Ishikawa (cell line): ENCODE measurements at regions not wholly inside any gene's neighbourhood (a gene's known extent, or its start where the extent isn't known, plus 50 kb on each side); places are given as distances from the start of the nearest gene placed in this dataset.

Source experiments
- EP300 ChIP-seq: IDR thresholded peaks from 2 replicates; pipeline ENCODE4 v1.6.1; 2012; ENCODE audit warnings: borderline replicate concordance
- RAD21 ChIP-seq: IDR thresholded peaks from 2 replicates; pipeline ENCODE4 v1.6.1; 2012; ENCODE audit warnings: low read depth
- REST ChIP-seq: IDR thresholded peaks from 2 replicates; pipeline ENCODE4 v1.6.1; 2012; ENCODE audit warnings: low read depth, mild to moderate bottlenecking
- TEAD4 ChIP-seq: IDR thresholded peaks from 2 replicates; pipeline ENCODE4 v1.6.1; 2012
- ZBTB7A ChIP-seq: IDR thresholded peaks from 2 replicates; pipeline ENCODE4 v1.6.1; 2012; ENCODE audit warnings: low read depth

- TF ChIP-seq ZBTB7A = no peak
- TF ChIP-seq REST = no peak
- TF ChIP-seq RAD21 = no peak
- no peak for TF ChIP-seq TEAD4
- TF ChIP-seq EP300 = no peak
These were observed 489.7 kb downstream of the MIAT start for GRCh38 chr22:27146866-27147633.
